Left lung (tissue), 4 donors: ENCODE measurements at regions not wholly inside any gene's neighbourhood (a gene's known extent, or its start where the extent isn't known, plus 50 kb on each side); places are given as distances from the start of the nearest gene placed in this dataset.

Experiments
- ATAC-seq: fragments of 200-7000 bp; cut with Tn5 transposase; one replicate; pipeline ENCODE4 v1.9.1; 2020; ENCODE audit warnings: moderate library complexity
- DNase-seq, 4 donors: peaks; one replicate each; pipeline ENCODE4 v3.0.0-alpha.2; 2013 to 2020
- H3K27ac ChIP-seq, 2 donors: fragments of 200-600 bp; sonication (generic) in 1 of 2; one replicate each; pipeline versions ENCODE4 v1.5.0 to v1.8.0; 2020 to 2021
- H3K27me3 ChIP-seq, 2 donors: fragments of 200-600 bp; sonication (generic) in 1 of 2; one replicate each; pipeline versions ENCODE4 v1.5.0 to v1.8.0; 2020 to 2021
- H3K36me3 ChIP-seq, 2 donors: fragments of 200-600 bp; sonication (generic) in 1 of 2; one replicate each; pipeline versions ENCODE4 v1.5.0 to v1.8.0; 2020 to 2021
- H3K4me1 ChIP-seq, 2 donors: fragments of 200-600 bp; one replicate each; pipeline ENCODE4 v1.8.0; 2021
- H3K4me3 ChIP-seq, 2 donors: fragments of 200-600 bp; sonication (generic) in 1 of 2; one replicate each; pipeline versions ENCODE4 v1.5.0 to v1.8.0; 2020 to 2021; ENCODE audit warnings: mild to moderate bottlenecking in 1 of 2
- H3K9me3 ChIP-seq, 2 donors: fragments of 200-600 bp; sonication (generic) in 1 of 2; one replicate each; pipeline versions ENCODE4 v1.5.0 to v1.8.0; 2020 to 2021
- intact Hi-C, 2 donors: fragments of 100-400 bp; cut with DNase I; formaldehyde crosslinking; loops; one replicate each; pipeline versions ENCODE4 v1.11.2 to v1.14.2; 2022
- TF ChIP-seq, protein P1 (sequence below), 2 donors: fragments of 200-600 bp; sonication (generic) in 1 of 2; IDR thresholded peaks; one replicate each; pipeline versions ENCODE4 v1.5.0 to v1.8.0; 2021; ENCODE audit warnings: antibody characterized with exemption in 2 of 2
- donor health status: DM: no; HTN: yes; CAD: no.
- donor health status: DM: no; HTN: no; CAD: no.

DNA sequence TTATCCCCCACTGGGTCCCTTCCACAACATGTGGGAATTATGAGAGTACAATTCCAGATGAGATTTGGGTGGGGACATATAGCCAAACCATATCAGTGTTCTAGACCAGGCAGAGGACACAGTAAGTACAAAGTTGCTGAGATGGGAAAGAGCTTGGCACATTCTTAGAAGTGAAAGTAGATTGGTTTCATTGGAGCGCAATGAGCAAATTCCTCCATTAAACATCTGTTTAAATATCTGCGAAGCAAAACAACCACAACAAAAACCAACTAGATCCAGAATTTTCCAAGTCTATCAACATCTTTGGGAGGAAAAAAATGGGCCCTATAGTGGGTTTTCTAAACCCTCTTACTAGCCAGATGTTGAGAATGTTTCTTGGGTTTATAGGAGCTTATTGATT lies 80.0 kb upstream of the STEAP1B start:
- DNase-seq: no peak
- H3K27ac ChIP-seq: no peak overlapping the region
- H3K4me3 ChIP-seq: no peak overlapping the region
- H3K9me3 ChIP-seq: no peaks in the 10 kb centered on the region
- intact Hi-C loops: no loop called here
- ATAC-seq: no peak
- TF ChIP-seq, protein P1, sequence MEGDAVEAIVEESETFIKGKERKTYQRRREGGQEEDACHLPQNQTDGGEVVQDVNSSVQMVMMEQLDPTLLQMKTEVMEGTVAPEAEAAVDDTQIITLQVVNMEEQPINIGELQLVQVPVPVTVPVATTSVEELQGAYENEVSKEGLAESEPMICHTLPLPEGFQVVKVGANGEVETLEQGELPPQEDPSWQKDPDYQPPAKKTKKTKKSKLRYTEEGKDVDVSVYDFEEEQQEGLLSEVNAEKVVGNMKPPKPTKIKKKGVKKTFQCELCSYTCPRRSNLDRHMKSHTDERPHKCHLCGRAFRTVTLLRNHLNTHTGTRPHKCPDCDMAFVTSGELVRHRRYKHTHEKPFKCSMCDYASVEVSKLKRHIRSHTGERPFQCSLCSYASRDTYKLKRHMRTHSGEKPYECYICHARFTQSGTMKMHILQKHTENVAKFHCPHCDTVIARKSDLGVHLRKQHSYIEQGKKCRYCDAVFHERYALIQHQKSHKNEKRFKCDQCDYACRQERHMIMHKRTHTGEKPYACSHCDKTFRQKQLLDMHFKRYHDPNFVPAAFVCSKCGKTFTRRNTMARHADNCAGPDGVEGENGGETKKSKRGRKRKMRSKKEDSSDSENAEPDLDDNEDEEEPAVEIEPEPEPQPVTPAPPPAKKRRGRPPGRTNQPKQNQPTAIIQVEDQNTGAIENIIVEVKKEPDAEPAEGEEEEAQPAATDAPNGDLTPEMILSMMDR (IDR thresholded peaks at IDR 0.05): no peak
- no peaks in the 10 kb centered on the region for H3K27me3 ChIP-seq
- no peaks in the 10 kb centered on the region for H3K36me3 ChIP-seq
- H3K4me1 ChIP-seq: peaks cover 16 to 63% of the 10 kb centered on the region in 2 donors

DNA sequence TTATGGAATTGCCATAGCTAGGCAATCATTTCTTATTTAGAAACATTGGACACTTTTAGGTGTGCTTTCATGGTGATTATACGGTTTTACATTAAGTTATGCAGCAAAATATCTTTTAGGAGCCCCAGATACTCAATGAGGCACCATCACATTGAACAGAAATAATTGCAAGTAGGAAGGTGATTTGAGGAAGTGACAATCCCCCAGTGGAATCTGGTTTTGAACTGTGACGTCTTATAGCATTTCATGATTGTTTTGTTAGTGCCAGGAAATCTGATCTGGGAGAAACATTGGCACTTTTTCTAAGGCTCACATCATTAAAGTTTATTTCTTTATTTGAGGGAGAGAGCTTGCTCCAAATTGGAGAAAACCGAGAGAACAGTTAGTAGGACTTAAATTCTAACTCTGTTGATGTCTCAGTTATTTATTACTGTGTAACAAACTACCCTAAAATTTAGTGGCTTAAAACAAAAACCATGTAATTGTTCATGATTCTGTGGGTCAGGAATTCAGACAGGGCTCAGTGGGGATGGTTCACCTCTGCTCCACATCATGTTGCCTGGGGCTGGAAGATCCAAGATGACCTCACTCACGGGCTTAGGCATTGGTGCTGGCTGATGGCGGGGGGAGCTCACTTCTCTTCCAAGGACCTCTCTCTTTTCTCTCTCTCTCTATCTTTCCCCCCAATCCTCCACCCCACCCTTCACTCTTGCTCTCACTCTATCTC lies 78.2 kb upstream of the STEAP1B start:
- H3K27ac ChIP-seq: peak overlapping the region; percentile 76 to 86
- H3K27me3 ChIP-seq: no peaks in the 10 kb centered on the region
- TF ChIP-seq, protein P1 (IDR thresholded peaks at IDR 0.05): no peak
- no peak for DNase-seq
- no peak overlapping the region for H3K4me3 ChIP-seq
- ATAC-seq: peak; percentile 14
- H3K36me3 ChIP-seq: no peaks in the 10 kb centered on the region
- intact Hi-C loops: no loop called here
- no peaks in the 10 kb centered on the region for H3K9me3 ChIP-seq
- peaks cover 13 to 55% of the 10 kb centered on the region in 2 donors for H3K4me1 ChIP-seq

DNA sequence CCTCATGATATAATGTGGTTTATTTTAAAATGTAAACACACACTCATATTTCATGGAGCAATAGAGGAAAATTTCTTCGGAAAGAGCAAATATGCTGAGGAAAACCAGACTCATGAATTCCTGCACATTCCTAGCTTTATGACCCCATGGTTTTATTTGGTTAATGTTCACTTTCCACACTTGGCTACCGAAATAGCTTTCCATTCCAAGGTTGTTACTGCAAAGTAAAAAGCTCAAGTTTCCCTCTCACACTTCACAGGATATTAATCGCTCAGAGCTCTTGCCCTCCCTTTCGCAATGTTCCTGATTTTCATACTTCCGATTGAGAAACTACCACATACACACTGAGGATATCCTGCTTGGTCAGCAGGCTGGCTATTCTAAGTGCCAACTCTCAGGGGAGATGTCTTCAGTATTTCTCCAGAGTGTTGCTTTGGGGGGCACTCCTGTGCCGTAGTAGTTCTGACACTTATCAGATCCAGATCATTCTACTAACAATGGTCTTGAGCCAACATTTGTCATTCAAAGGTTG lies 77.5 kb upstream of the STEAP1B start:
- Histone ChIP-seq H3K4me1 (peaks cover 13 to 59% of the 10 kb centered on the region in 2 donors), H3K36me3 (no peaks in the 10 kb centered on the region), H3K9me3 (no peaks in the 10 kb centered on the region), H3K27me3 (no peaks in the 10 kb centered on the region), H3K27ac (peak overlapping the region; percentile 76 to 86), H3K4me3 (no peak overlapping the region)
- intact Hi-C loops: no loop called here
- TF ChIP-seq, protein P1 (IDR thresholded peaks at IDR 0.05): no peak
- peak; percentile 93 for ATAC-seq
- peak in 3 of 4 donors; percentile 54 to 89 (median 78) for DNase-seq

DNA sequence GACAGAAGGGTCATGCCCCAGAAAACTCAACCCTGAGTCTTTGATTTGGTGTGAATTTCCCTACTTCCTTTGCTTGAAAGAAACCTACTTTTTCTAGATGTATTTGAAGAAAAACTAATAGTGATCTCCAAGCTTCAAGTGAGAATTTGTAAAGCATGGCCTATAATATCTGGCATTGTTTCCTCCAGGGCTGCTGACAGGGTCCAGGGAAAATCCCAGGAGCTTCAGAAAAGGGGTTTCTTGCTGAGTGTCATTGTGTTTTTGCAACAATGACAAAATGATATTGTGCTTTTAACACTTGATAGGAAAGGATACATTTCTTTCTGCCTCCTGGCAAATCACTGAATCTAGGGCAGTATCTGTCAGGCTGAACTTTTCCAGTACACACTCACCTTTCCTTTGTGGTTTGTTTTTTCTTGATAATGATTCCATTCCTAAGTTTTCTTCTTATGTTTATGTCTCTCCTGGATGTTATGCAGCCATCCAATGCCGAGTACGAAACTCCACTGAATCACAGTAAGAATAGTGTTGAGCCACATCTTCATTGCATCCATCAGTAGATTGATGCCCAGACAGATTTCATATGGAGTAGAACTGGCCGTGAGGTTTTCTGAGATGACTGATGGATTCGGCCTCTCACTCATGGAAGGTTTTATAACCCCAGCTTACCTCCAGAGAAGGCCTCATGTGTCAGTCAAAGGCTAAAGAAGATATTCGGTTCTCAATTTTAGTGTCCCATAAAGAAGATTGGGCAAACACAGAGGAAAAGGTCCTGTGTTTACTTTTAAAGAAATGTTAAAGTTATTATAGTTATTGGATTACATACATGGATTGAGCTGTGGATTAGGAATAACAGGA lies 76.9 kb upstream of the STEAP1B start:
- peak overlapping the region; percentile 76 to 86 for H3K27ac ChIP-seq
- H3K27me3 ChIP-seq: no peaks in the 10 kb centered on the region
- intact Hi-C loops: no loop called here
- H3K36me3 ChIP-seq: no peaks in the 10 kb centered on the region
- no peaks in the 10 kb centered on the region for H3K9me3 ChIP-seq
- ATAC-seq (no peak), DNase-seq (no peak)
- no peak overlapping the region for H3K4me3 ChIP-seq
- TF ChIP-seq, protein P1 (IDR thresholded peaks at IDR 0.05): no peak
- peaks cover 17 to 66% of the 10 kb centered on the region in 2 donors for H3K4me1 ChIP-seq
